Fibroblast of the aortic adventitia (primary cell): ENCODE measurements at regions not wholly inside any gene's neighbourhood (a gene's known extent, or its start where the extent isn't known, plus 50 kb on each side); places are given as distances from the start of the nearest gene placed in this dataset.
"Not testable (repeated sequence)": the region's sequence is repeated elsewhere in the genome, so short reads cannot be mapped to it uniquely, and the experiment has no call there.

Experiments
- DNase-seq: peaks from one replicate; pipeline ENCODE4 v3.0.0-alpha.2; 2010; ENCODE audit warnings: low read depth
- H3K4me3 ChIP-seq: 2 replicates; pipeline ENCODE4 v1.5.1; 2011; ENCODE audit warnings: low read depth, mild to moderate bottlenecking, control low read depth, low read length, moderate library complexity
- CTCF ChIP-seq: IDR thresholded peaks from 2 replicates; pipeline ENCODE4 v1.5.1; 2011; ENCODE audit warnings: mild to moderate bottlenecking, low read length, control low read depth, inconsistent platforms; ENCODE audit not compliant: insufficient read depth

GRCh38 chr2:242063850-242064249 lies 194.3 kb downstream of the RTP5 start:
- no peak for DNase-seq
- no peak for TF ChIP-seq CTCF
- no peak overlapping the region for H3K4me3 ChIP-seq

GRCh38 chr2:242064364-242065250 lies 195.1 kb downstream of the RTP5 start:
- DNase-seq: no peak
- no peak for TF ChIP-seq CTCF
- no peak overlapping the region for H3K4me3 ChIP-seq

- TF ChIP-seq CTCF: no peak
- DNase-seq: no peak
- H3K4me3 ChIP-seq: no peak overlapping the region
Observed at GRCh38 chr2:242065426-242065825, 195.9 kb downstream of the RTP5 start.

GRCh38 chr2:242069018-242069417 lies 199.5 kb downstream of the RTP5 start:
- TF ChIP-seq CTCF: no peak
- H3K4me3 ChIP-seq: no peak overlapping the region
- no peak for DNase-seq

GRCh38 chr2:242069938-242070395 lies 200.4 kb downstream of the RTP5 start:
- peak; percentile 72 for DNase-seq
- H3K4me3 ChIP-seq: not testable (repeated sequence)

GRCh38 chr2:242070726-242071125 lies 201.2 kb downstream of the RTP5 start:
- not testable (repeated sequence) for H3K4me3 ChIP-seq, DNase-seq

- H3K4me3 ChIP-seq, DNase-seq: not testable (repeated sequence)
Observed at GRCh38 chr2:242071377-242071776, 201.8 kb downstream of the RTP5 start.

GRCh38 chr2:242071936-242072335 lies 202.4 kb downstream of the RTP5 start:
- H3K4me3 ChIP-seq, DNase-seq: not testable (repeated sequence)

- no peak overlapping the region for H3K4me3 ChIP-seq
- TF ChIP-seq CTCF: no peak
- DNase-seq: peak; percentile 93
Observed at GRCh38 chr2:242075168-242075567, 205.6 kb downstream of the RTP5 start.
